Mesenchymal stem cell (in vitro differentiated cells and primary cell): ENCODE measurements at regions not wholly inside any gene's neighbourhood (a gene's known extent, or its start where the extent isn't known, plus 50 kb on each side); places are given as distances from the start of the nearest gene placed in this dataset.

ENCODE experiments used
- DNase-seq: peaks from one replicate; pipeline ENCODE4 v3.0.0-alpha.2; 2013
- H2AFZ ChIP-seq: one replicate; pipeline ENCODE4 v1.6.1; 2013; ENCODE audit warnings: low read depth, mild to moderate bottlenecking, control low read depth, inconsistent platforms, low read length, moderate library complexity
- H2AK5ac ChIP-seq: 2 replicates; pipeline ENCODE4 v1.6.1; 2013; ENCODE audit warnings: low read length, moderate library complexity, mild to moderate bottlenecking, inconsistent platforms; ENCODE audit not compliant: severe bottlenecking
- H2BK120ac ChIP-seq: one replicate; pipeline ENCODE4 v1.6.1; 2013; ENCODE audit warnings: low read depth, mild to moderate bottlenecking, inconsistent platforms, low read length, moderate library complexity
- H2BK12ac ChIP-seq, 2 experiments: one replicate each; pipeline ENCODE4 v1.6.1; 2013; ENCODE audit warnings: inconsistent platforms in 2 of 2, low read length in 2 of 2, mild to moderate bottlenecking in 2 of 2, moderate library complexity in 2 of 2, control low read depth in 1 of 2
- H2BK15ac ChIP-seq: one replicate; pipeline ENCODE4 v1.6.1; 2013; ENCODE audit warnings: mild to moderate bottlenecking, low read depth, inconsistent platforms; ENCODE audit not compliant: poor library complexity, severe bottlenecking
- H2BK5ac ChIP-seq: 2 replicates; pipeline ENCODE4 v1.6.1; 2013; ENCODE audit warnings: low read depth, mild to moderate bottlenecking, low read length, control low read depth, inconsistent platforms; ENCODE audit not compliant: poor library complexity, severe bottlenecking
- H3K14ac ChIP-seq, 2 experiments: one replicate each; pipeline ENCODE4 v1.6.1; 2013; ENCODE audit warnings: inconsistent platforms in 2 of 2, low read length in 2 of 2, control low read depth in 1 of 2, mild to moderate bottlenecking in 1 of 2, moderate library complexity in 1 of 2
- H3K18ac ChIP-seq, 2 experiments: one replicate each; pipeline ENCODE4 v1.6.1; 2013; ENCODE audit warnings: inconsistent platforms in 2 of 2, low read length in 2 of 2, control low read depth in 1 of 2, low read depth in 1 of 2, mild to moderate bottlenecking in 1 of 2
- H3K23ac ChIP-seq, 2 experiments: one replicate each; pipeline ENCODE4 v1.6.1; 2013; ENCODE audit warnings: inconsistent platforms in 2 of 2, low read length in 2 of 2, mild to moderate bottlenecking in 2 of 2, moderate library complexity in 2 of 2, control low read depth in 1 of 2
- H3K27ac ChIP-seq: 2 replicates; pipeline ENCODE4 v1.5.1; 2013; ENCODE audit warnings: mild to moderate bottlenecking, moderate library complexity, low read length, control low read depth, inconsistent platforms; ENCODE audit not compliant: poor library complexity, severe bottlenecking
- H3K27me3 ChIP-seq, 2 experiments: 2 replicates each; pipeline versions ENCODE4 v1.6.1 to v1.7.0; 2013; ENCODE audit warnings: low read length in 2 of 2, mild to moderate bottlenecking in 2 of 2, moderate library complexity in 2 of 2, control low read depth in 1 of 2, inconsistent platforms in 1 of 2; ENCODE audit not compliant: control insufficient read depth in 1 of 2, insufficient read depth in 1 of 2
- H3K36me3 ChIP-seq, 2 experiments: 2 replicates each; pipeline versions ENCODE4 v1.6.1 to v1.7.0; 2013; ENCODE audit warnings: low read length in 2 of 2, control low read depth in 1 of 2, inconsistent platforms in 1 of 2, low read depth in 1 of 2, mild to moderate bottlenecking in 1 of 2; ENCODE audit not compliant: insufficient read depth in 2 of 2, control insufficient read depth in 1 of 2
- H3K4ac ChIP-seq, 2 experiments: one replicate each; pipeline ENCODE4 v1.6.1; 2013; ENCODE audit warnings: inconsistent platforms in 2 of 2, low read length in 2 of 2, mild to moderate bottlenecking in 2 of 2, moderate library complexity in 2 of 2, control low read depth in 1 of 2, low read depth in 1 of 2
- H3K4me1 ChIP-seq: 2 replicates; pipeline ENCODE4 v1.6.1; 2013; ENCODE audit warnings: low read depth, low read length, control low read depth; ENCODE audit not compliant: control insufficient read depth, insufficient read depth
- H3K4me2 ChIP-seq: 2 replicates; pipeline ENCODE4 v1.6.1; 2013; ENCODE audit warnings: low read length, mild to moderate bottlenecking, inconsistent platforms; ENCODE audit not compliant: poor library complexity, severe bottlenecking
- H3K4me3 ChIP-seq, 2 experiments: 2 replicates each; pipeline versions ENCODE4 v1.5.1 to v1.7.0; 2013; ENCODE audit warnings: low read length in 2 of 2, mild to moderate bottlenecking in 2 of 2, control low read depth in 1 of 2, low read depth in 1 of 2; ENCODE audit not compliant: insufficient read depth in 1 of 2
- H3K79me1 ChIP-seq: replicated peaks from 2 replicates; pipeline ENCODE4 v1.6.1; 2013; ENCODE audit warnings: mild to moderate bottlenecking, control low read depth, low read length, inconsistent platforms; ENCODE audit not compliant: poor library complexity, severe bottlenecking
- H3K9ac ChIP-seq: 2 replicates; pipeline ENCODE4 v1.7.0; 2013; ENCODE audit warnings: mild to moderate bottlenecking, low read length, moderate library complexity
- H3K9me3 ChIP-seq: 2 replicates; pipeline ENCODE4 v1.7.0; 2013; ENCODE audit warnings: mild to moderate bottlenecking, low read length; ENCODE audit not compliant: control insufficient read depth
- H4K8ac ChIP-seq: one replicate; pipeline ENCODE4 v1.6.1; 2013; ENCODE audit warnings: inconsistent platforms, mild to moderate bottlenecking, low read length, moderate library complexity
- H4K91ac ChIP-seq: one replicate; pipeline ENCODE4 v1.6.1; 2013; ENCODE audit warnings: mild to moderate bottlenecking, low read length, inconsistent platforms
- WGBS: methylation state at CpG from one replicate; pipeline ENCODE4 v1.1.7; 2013; ENCODE audit warnings: mixed read lengths; 5-methylcytosine and 5-hydroxymethylcytosine counted together

- Histone ChIP-seq H2BK120ac (no peak overlapping the region), H2AFZ (no peak overlapping the region), H3K14ac (no peak overlapping the region), H3K9ac (no peak overlapping the region), H3K18ac (no peak overlapping the region), H2BK15ac (no peak overlapping the region), H3K79me1 (no peaks in the 10 kb centered on the region), H3K4me1 (peaks cover 6% of the 10 kb centered on the region), H3K4me3 (no peak overlapping the region), H3K23ac (no peak overlapping the region), H2BK5ac (no peak overlapping the region), H4K91ac (no peak overlapping the region), H2BK12ac (no peak overlapping the region), H3K27me3 (no peaks in the 10 kb centered on the region), H3K4me2 (no peak overlapping the region), H2AK5ac (no peak overlapping the region), H3K4ac (no peak overlapping the region), H3K36me3 (no peaks in the 10 kb centered on the region), H3K9me3 (no peaks in the 10 kb centered on the region), H4K8ac (no peak overlapping the region), H3K27ac (no peak overlapping the region)
- 91% methylated on average over 2 of the region's 2 CpGs for WGBS
- no peak for DNase-seq
These were observed 341.5 kb upstream of the PKDCC start for GRCh38 chr2:41706286-41706685.

GRCh38 chr2:41707790-41708451 is 339.9 kb upstream of the PKDCC start:
- DNase-seq: no peak
- H2AK5ac ChIP-seq: no peak overlapping the region

DNA sequence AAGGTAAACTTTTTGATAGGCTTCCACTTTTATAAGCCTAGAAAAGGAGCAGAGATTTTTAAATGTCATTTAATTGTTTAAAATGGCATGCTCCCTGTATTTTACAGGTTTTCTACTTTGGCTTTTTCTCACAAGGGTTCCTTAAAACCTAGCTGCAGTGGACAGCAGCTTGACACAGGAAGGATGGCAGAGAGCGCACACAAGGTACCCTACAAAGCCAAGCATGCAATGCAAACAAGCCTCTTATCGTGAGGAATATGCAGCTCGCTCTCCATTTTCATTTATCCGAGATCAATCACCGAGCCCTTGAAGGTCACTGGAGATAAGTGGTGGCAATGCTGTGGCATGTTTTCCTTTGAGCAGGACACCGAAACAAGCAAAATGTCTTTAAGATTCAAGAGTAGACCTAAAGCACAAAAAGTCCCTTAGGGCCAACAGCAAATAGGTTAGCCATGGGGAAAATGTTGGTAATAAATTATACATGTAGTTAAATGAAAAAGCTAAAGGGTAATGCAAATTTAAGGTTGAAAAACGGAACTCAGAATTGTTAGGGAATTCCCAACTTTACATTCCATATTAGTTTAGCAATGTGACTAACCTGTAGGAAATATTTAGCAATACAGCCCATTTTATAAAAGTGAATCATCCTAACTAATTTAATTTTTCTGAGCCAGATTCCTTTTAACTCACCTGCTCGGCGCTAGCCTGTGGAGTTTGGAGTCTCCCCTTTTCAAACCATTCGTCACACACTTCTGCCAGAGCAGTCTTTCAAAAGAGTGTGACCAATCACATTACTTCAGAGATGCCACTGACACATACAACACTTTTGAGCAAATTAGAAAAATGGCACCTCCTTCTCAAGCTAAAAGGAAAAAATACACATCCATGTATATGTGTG is 337.9 kb upstream of the PKDCC start:
- H3K4me1 ChIP-seq: peaks cover 8% of the 10 kb centered on the region
- no peak overlapping the region for H3K4ac ChIP-seq
- no peak overlapping the region for H2BK120ac ChIP-seq
- no peak overlapping the region for H3K9ac ChIP-seq
- no peaks in the 10 kb centered on the region for H3K27me3 ChIP-seq
- no peak overlapping the region for H3K18ac ChIP-seq
- H2AK5ac ChIP-seq: no peak overlapping the region
- no peak overlapping the region for H4K8ac ChIP-seq
- no peak overlapping the region for H3K4me3 ChIP-seq
- no peak overlapping the region for H4K91ac ChIP-seq
- WGBS: 70% methylated on average over 9 of the region's 10 CpGs
- no peak overlapping the region for H3K23ac ChIP-seq
- H3K9me3 ChIP-seq: no peaks in the 10 kb centered on the region
- no peak overlapping the region for H2BK12ac ChIP-seq
- H3K14ac ChIP-seq: no peak overlapping the region
- no peak overlapping the region for H3K4me2 ChIP-seq
- no peak overlapping the region for H2AFZ ChIP-seq
- H3K27ac ChIP-seq: no peak overlapping the region
- H3K36me3 ChIP-seq: no peaks in the 10 kb centered on the region
- H2BK5ac ChIP-seq: no peak overlapping the region
- no peak overlapping the region for H2BK15ac ChIP-seq
- no peak for DNase-seq
- no peaks in the 10 kb centered on the region for H3K79me1 ChIP-seq

More at GRCh38 chr2:41707790-41708451, 339.9 kb upstream of the PKDCC start:
- no peak overlapping the region for H3K9ac ChIP-seq
- no peak overlapping the region for H3K4ac ChIP-seq
- no peak overlapping the region for H3K4me3 ChIP-seq
- no peak overlapping the region for H3K4me2 ChIP-seq
- peaks cover 8% of the 10 kb centered on the region for H3K4me1 ChIP-seq
- no peak overlapping the region for H2BK12ac ChIP-seq
- H4K91ac ChIP-seq: no peak overlapping the region
- no peak overlapping the region for H3K27ac ChIP-seq
- H3K27me3 ChIP-seq: no peaks in the 10 kb centered on the region
- H2AFZ ChIP-seq: no peak overlapping the region
- H4K8ac ChIP-seq: no peak overlapping the region
- no peaks in the 10 kb centered on the region for H3K79me1 ChIP-seq
- no peak overlapping the region for H3K23ac ChIP-seq
- no peak overlapping the region for H3K14ac ChIP-seq
- no peak overlapping the region for H2BK15ac ChIP-seq
- 85% methylated on average over 9 of the region's 10 CpGs for WGBS
- no peak overlapping the region for H2BK5ac ChIP-seq
- H2BK120ac ChIP-seq: no peak overlapping the region
- no peaks in the 10 kb centered on the region for H3K9me3 ChIP-seq
- no peaks in the 10 kb centered on the region for H3K36me3 ChIP-seq
- H3K18ac ChIP-seq: no peak overlapping the region

GRCh38 chr2:41710944-41711343 is 336.9 kb upstream of the PKDCC start:
- no peak for DNase-seq
- Histone ChIP-seq H3K4me3 (peak overlapping the region in 1 of 2 experiments; percentile 9), H3K79me1 (no peaks in the 10 kb centered on the region), H2BK12ac (no peak overlapping the region), H3K9ac (peak overlapping the region; percentile 55), H2BK5ac (peak overlapping the region; percentile 9), H4K91ac (no peak overlapping the region), H4K8ac (no peak overlapping the region), H3K4me2 (no peak overlapping the region), H3K27ac (no peak overlapping the region), H3K14ac (no peak overlapping the region), H3K9me3 (no peaks in the 10 kb centered on the region), H2AK5ac (no peak overlapping the region), H3K4ac (no peak overlapping the region), H3K36me3 (no peaks in the 10 kb centered on the region), H2AFZ (no peak overlapping the region), H3K4me1 (peaks cover 8% of the 10 kb centered on the region), H3K23ac (no peak overlapping the region), H2BK15ac (no peak overlapping the region), H3K18ac (no peak overlapping the region), H3K27me3 (no peaks in the 10 kb centered on the region), H2BK120ac (no peak overlapping the region)
- 71% methylated on average over 2 of the region's 3 CpGs for WGBS
